Tibial artery (tissue), 4 donors: ENCODE measurements at regions not wholly inside any gene's neighbourhood (a gene's known extent, or its start where the extent isn't known, plus 50 kb on each side); places are given as distances from the start of the nearest gene placed in this dataset.

ENCODE experiments used
- DNase-seq, 2 donors: peaks; one replicate each; pipeline ENCODE4 v3.0.0-alpha.2; 2019
- H3K27ac ChIP-seq, 2 donors: fragments of 200-600 bp; sonication (generic) in 1 of 2; 1 replicate in 1 of 2; 2 replicates in 1 of 2; pipeline ENCODE4 v1.5.1; 2018 to 2019; ENCODE audit warnings: mild to moderate bottlenecking in 1 of 2
- H3K27me3 ChIP-seq, 2 donors: fragments of 200-600 bp; sonication (generic) in 1 of 2; one replicate each; pipeline versions ENCODE4 v1.5.1 to v1.6.0; 2016 to 2019
- H3K36me3 ChIP-seq, 3 donors: fragments of 200-600 bp; sonication (generic) in 2 of 3; one replicate each; pipeline ENCODE4 v1.5.1; 2016 to 2019; ENCODE audit warnings: mild to moderate bottlenecking in 2 of 3
- H3K4me1 ChIP-seq, 4 donors: fragments of 200-600 bp; sonication (generic) in 2 of 4; 1 replicate in 3 of 4; 2 replicates in 1 of 4; pipeline ENCODE4 v1.5.1; 2016 to 2019
- H3K4me3 ChIP-seq, 2 donors: fragments of 200-600 bp; sonication (generic) in 1 of 2; 1 replicate in 1 of 2; 2 replicates in 1 of 2; pipeline ENCODE4 v1.5.1; 2018 to 2019; ENCODE audit warnings: mild to moderate bottlenecking in 2 of 2
- H3K9me3 ChIP-seq, 3 donors: fragments of 200-600 bp; sonication (generic) in 1 of 3; one replicate each; pipeline ENCODE4 v1.5.1; 2016 to 2019
- CTCF ChIP-seq, 2 experiments: fragments of 200-600 bp in 1 of 2; fragments of 450-650 bp in 1 of 2; IDR thresholded peaks; one replicate each; pipeline ENCODE4 v1.5.1; 2017 to 2019; ENCODE audit warnings: antibody characterized with exemption in 2 of 2, mild to moderate bottlenecking in 1 of 2, moderate library complexity in 1 of 2
- intact Hi-C: fragments of 100-400 bp; cut with DNase I; formaldehyde crosslinking; loops from one replicate; pipeline ENCODE4 v1.15.0; 2023; ENCODE audit warnings: low total_unique reads

GRCh38 chr18:54060343-54061005 lies 164.0 kb downstream of the MBD2 start:
- Histone ChIP-seq H3K9me3 (no peaks in the 10 kb centered on the region), H3K36me3 (no peaks in the 10 kb centered on the region), H3K27me3 (no peaks in the 10 kb centered on the region), H3K4me3 (no peak overlapping the region), H3K27ac (no peak overlapping the region), H3K4me1 (no peaks in the 10 kb centered on the region)
- intact Hi-C loops, result no loop called here
- no peak for DNase-seq
- TF ChIP-seq CTCF (IDR thresholded peaks at IDR 0.05), result no peak

- no peaks in the 10 kb centered on the region for H3K4me1 ChIP-seq
- no peak for DNase-seq
- no peak overlapping the region for H3K27ac ChIP-seq
- TF ChIP-seq CTCF (IDR thresholded peaks at IDR 0.05), result no peak
- H3K9me3 ChIP-seq, result peaks cover 0 to 4% (median 0%) of the 10 kb centered on the region in 3 donors
- H3K4me3 ChIP-seq, result no peak overlapping the region
- no peaks in the 10 kb centered on the region for H3K27me3 ChIP-seq
- no peaks in the 10 kb centered on the region for H3K36me3 ChIP-seq
- intact Hi-C loops, result no loop called here
Measured at GRCh38 chr18:54052732-54053429, 171.6 kb downstream of the MBD2 start.

- Histone ChIP-seq H3K27ac (no peak overlapping the region), H3K27me3 (no peaks in the 10 kb centered on the region), H3K9me3 (peaks cover 0 to 4% (median 0%) of the 10 kb centered on the region in 3 donors), H3K36me3 (no peaks in the 10 kb centered on the region), H3K4me1 (peaks cover 0 to 2% (median under 1%) of the 10 kb centered on the region in 4 donors), H3K4me3 (no peak overlapping the region)
- DNase-seq, result no peak
- intact Hi-C loops, result no loop called here
- no peak for TF ChIP-seq CTCF (IDR thresholded peaks at IDR 0.05)
Measured at GRCh38 chr18:54052259-54052658, 172.2 kb downstream of the MBD2 start.

GRCh38 chr18:54043484-54044251 lies 180.8 kb downstream of the MBD2 start:
- H3K4me3 ChIP-seq, result no peak overlapping the region
- H3K36me3 ChIP-seq, result no peaks in the 10 kb centered on the region
- intact Hi-C loops, result no loop called here
- no peak for TF ChIP-seq CTCF (IDR thresholded peaks at IDR 0.05)
- DNase-seq, result no peak
- H3K9me3 ChIP-seq, result no peaks in the 10 kb centered on the region
- H3K4me1 ChIP-seq, result peaks cover 0 to 6% (median 3%) of the 10 kb centered on the region in 4 donors
- no peaks in the 10 kb centered on the region for H3K27me3 ChIP-seq
- H3K27ac ChIP-seq, result no peak overlapping the region

- Histone ChIP-seq H3K9me3 (no peaks in the 10 kb centered on the region), H3K4me1 (peaks cover 0 to 3% (median 0%) of the 10 kb centered on the region in 4 donors), H3K4me3 (no peak overlapping the region), H3K27ac (no peak overlapping the region), H3K27me3 (no peaks in the 10 kb centered on the region), H3K36me3 (no peaks in the 10 kb centered on the region)
- no peak for TF ChIP-seq CTCF (IDR thresholded peaks at IDR 0.05)
- no peak for DNase-seq
- intact Hi-C loops, result no loop called here
Measured at GRCh38 chr18:54035927-54036326, 188.5 kb downstream of the MBD2 start.
